Sigmoid colon (tissue), 6 donors: ENCODE measurements at regions not wholly inside any gene's neighbourhood (a gene's known extent, or its start where the extent isn't known, plus 50 kb on each side); places are given as distances from the start of the nearest gene placed in this dataset.

Experiments used
- DNase-seq: peaks from one replicate; pipeline ENCODE4 v3.0.0-alpha.2; 2019
- H3K27ac ChIP-seq, 4 donors: fragments of 200-600 bp; sonication (generic); one replicate each; pipeline ENCODE4 v1.5.1; 2016 to 2019; ENCODE audit warnings: mild to moderate bottlenecking in 1 of 4
- H3K27me3 ChIP-seq, 3 donors: fragments of 200-600 bp; sonication (generic); one replicate each; pipeline ENCODE4 v1.5.1; 2019; ENCODE audit warnings: mild to moderate bottlenecking in 1 of 3
- H3K36me3 ChIP-seq, 4 donors: fragments of 200-600 bp; sonication (generic); one replicate each; pipeline ENCODE4 v1.5.1; 2016 to 2019
- H3K4me1 ChIP-seq, 4 donors: fragments of 200-600 bp; sonication (generic); one replicate each; pipeline ENCODE4 v1.5.1; 2017 to 2019
- H3K4me3 ChIP-seq, 4 donors: fragments of 200-600 bp; sonication (generic); one replicate each; pipeline ENCODE4 v1.5.1; 2017 to 2019; ENCODE audit warnings: mild to moderate bottlenecking in 2 of 4, moderate library complexity in 1 of 4
- H3K9me3 ChIP-seq, 4 donors: fragments of 200-600 bp in 3 of 4; sonication (generic) in 3 of 4; one replicate each; pipeline versions ENCODE4 v1.5.1 to v1.6.1; 2013 to 2019
- CTCF ChIP-seq, 4 experiments: fragments of 450-650 bp in 3 of 4; fragments of 200-600 bp in 1 of 4; IDR thresholded peaks; one replicate each; pipeline ENCODE4 v1.5.1; 2016 to 2019; ENCODE audit warnings: antibody characterized with exemption in 4 of 4, mild to moderate bottlenecking in 3 of 4, moderate library complexity in 2 of 4
- EP300 ChIP-seq, 4 donors: sonication (generic); formaldehyde crosslinking; IDR thresholded peaks; one replicate each; pipeline ENCODE4 v1.6.1; 2017; ENCODE audit warnings: antibody characterized with exemption in 4 of 4
- POLR2A ChIP-seq, 2 donors: fragments of 450-650 bp; IDR thresholded peaks; one replicate each; pipeline ENCODE4 v1.6.1; 2016; ENCODE audit warnings: antibody characterized with exemption in 2 of 2, mild to moderate bottlenecking in 2 of 2, moderate library complexity in 2 of 2
- POLR2AphosphoS5 ChIP-seq, 4 donors: sonication (generic); formaldehyde crosslinking; IDR thresholded peaks; one replicate each; pipeline ENCODE4 v1.6.1; 2017; ENCODE audit warnings: antibody characterized with exemption in 4 of 4
- WGBS, 2 donors: extraction: QIAGEN DNeasy Blood & Tissue Kit; methylation state at CpG; one replicate each; pipeline ENCODE4 v1.1.7; 2013; 5-methylcytosine and 5-hydroxymethylcytosine counted together
- intact Hi-C: fragments of 100-400 bp; cut with DNase I; formaldehyde crosslinking; loops from one replicate; pipeline ENCODE4 v1.15.1; 2023
- donor health status: healthy with polysubstance abuse.
- donor health status: healthy.

GRCh38 chr5:18158166-18158565 lies 523.9 kb downstream of the TAF11L14 start:
- WGBS, 2 donors = 94 to 96% methylated on average over 2 of the region's 2 CpGs
- Histone ChIP-seq H3K27me3 (no peaks in the 10 kb centered on the region), H3K36me3 (no peaks in the 10 kb centered on the region), H3K9me3 (peaks cover 0 to 4% (median 0%) of the 10 kb centered on the region in 4 donors), H3K4me1 (no peaks in the 10 kb centered on the region), H3K4me3 (no peak overlapping the region), H3K27ac (no peak overlapping the region)
- intact Hi-C loops = no loop called here
- no peak for TF ChIP-seq POLR2A (IDR thresholded peaks at IDR 0.05)
- no peak for TF ChIP-seq CTCF (IDR thresholded peaks at IDR 0.05)
- TF ChIP-seq EP300 (IDR thresholded peaks at IDR 0.05) = no peak
- TF ChIP-seq POLR2AphosphoS5 (IDR thresholded peaks at IDR 0.05) = no peak
- no peak for DNase-seq

- no peaks in the 10 kb centered on the region for H3K36me3 ChIP-seq
- TF ChIP-seq POLR2A (IDR thresholded peaks at IDR 0.05) (no peak), EP300 (IDR thresholded peaks at IDR 0.05) (no peak), CTCF (IDR thresholded peaks at IDR 0.05) (no peak), POLR2AphosphoS5 (IDR thresholded peaks at IDR 0.05) (no peak)
- no peak overlapping the region for H3K4me3 ChIP-seq
- H3K9me3 ChIP-seq = peaks cover 0 to 4% (median 0%) of the 10 kb centered on the region in 4 donors
- WGBS, 2 donors = 73 to 80% methylated on average over 1 of the region's 1 CpG
- DNase-seq = no peak
- no peaks in the 10 kb centered on the region for H3K27me3 ChIP-seq
- H3K27ac ChIP-seq = no peak overlapping the region
- no peaks in the 10 kb centered on the region for H3K4me1 ChIP-seq
- intact Hi-C loops = no loop called here
Observed at GRCh38 chr5:18159331-18159730, 525.1 kb downstream of the TAF11L14 start.

GRCh38 chr5:18171684-18172083 lies 537.4 kb downstream of the TAF11L14 start:
- DNase-seq = no peak
- 66 to 75% methylated on average over 3 of the region's 3 CpGs for WGBS, 2 donors
- TF ChIP-seq POLR2A (IDR thresholded peaks at IDR 0.05) (no peak), EP300 (IDR thresholded peaks at IDR 0.05) (no peak), CTCF (IDR thresholded peaks at IDR 0.05) (no peak), POLR2AphosphoS5 (IDR thresholded peaks at IDR 0.05) (no peak)
- no peak overlapping the region for H3K27ac ChIP-seq
- no peaks in the 10 kb centered on the region for H3K27me3 ChIP-seq
- H3K4me1 ChIP-seq = no peaks in the 10 kb centered on the region
- no peaks in the 10 kb centered on the region for H3K9me3 ChIP-seq
- H3K36me3 ChIP-seq = no peaks in the 10 kb centered on the region
- H3K4me3 ChIP-seq = no peak overlapping the region
- intact Hi-C loops = no loop called here

GRCh38 chr5:18179579-18179978 lies 545.3 kb downstream of the TAF11L14 start:
- TF ChIP-seq CTCF (IDR thresholded peaks at IDR 0.05) (no peak), EP300 (IDR thresholded peaks at IDR 0.05) (no peak), POLR2AphosphoS5 (IDR thresholded peaks at IDR 0.05) (no peak), POLR2A (IDR thresholded peaks at IDR 0.05) (no peak)

GRCh38 chr5:18181575-18181974 lies 547.3 kb downstream of the TAF11L14 start:
- DNase-seq = no peak
- 42 to 72% methylated on average over 1 of the region's 1 CpG for WGBS, 2 donors
- no peaks in the 10 kb centered on the region for H3K9me3 ChIP-seq
- TF ChIP-seq POLR2AphosphoS5 (IDR thresholded peaks at IDR 0.05) (no peak), POLR2A (IDR thresholded peaks at IDR 0.05) (no peak), CTCF (IDR thresholded peaks at IDR 0.05) (no peak), EP300 (IDR thresholded peaks at IDR 0.05) (no peak)
- no peak overlapping the region for H3K4me3 ChIP-seq
- no peaks in the 10 kb centered on the region for H3K36me3 ChIP-seq
- intact Hi-C loops = no loop called here
- no peaks in the 10 kb centered on the region for H3K4me1 ChIP-seq
- no peaks in the 10 kb centered on the region for H3K27me3 ChIP-seq
- no peak overlapping the region for H3K27ac ChIP-seq

More at GRCh38 chr5:18179579-18179978, 545.3 kb downstream of the TAF11L14 start:
- WGBS, 2 donors = 42 to 56% methylated on average over 3 of the region's 3 CpGs
- no peak for DNase-seq
- H3K4me1 ChIP-seq = no peaks in the 10 kb centered on the region
- H3K9me3 ChIP-seq = no peaks in the 10 kb centered on the region
- H3K27ac ChIP-seq = no peak overlapping the region
- intact Hi-C loops = no loop called here
- H3K27me3 ChIP-seq = no peaks in the 10 kb centered on the region
- no peaks in the 10 kb centered on the region for H3K36me3 ChIP-seq
- no peak overlapping the region for H3K4me3 ChIP-seq
